Peyer's patch (tissue), 4 donors: ENCODE measurements at regions not wholly inside any gene's neighbourhood (a gene's known extent, or its start where the extent isn't known, plus 50 kb on each side); places are given as distances from the start of the nearest gene placed in this dataset.

Experiments used
- POLR2A ChIP-seq, 2 donors: fragments of 450-650 bp; IDR thresholded peaks; one replicate each; pipeline ENCODE4 v1.5.1; 2017; ENCODE audit warnings: antibody characterized with exemption in 2 of 2, mild to moderate bottlenecking in 2 of 2, moderate library complexity in 2 of 2
- TF ChIP-seq, protein P1 (sequence below), 6 experiments: fragments of 450-650 bp in 4 of 6; fragments of 200-600 bp in 2 of 6; sonication (generic) in 1 of 6; IDR thresholded peaks; one replicate each; pipeline ENCODE4 v1.5.1; 2017 to 2019; ENCODE audit warnings: antibody characterized with exemption in 6 of 6, mild to moderate bottlenecking in 3 of 6, moderate library complexity in 1 of 6

DNA sequence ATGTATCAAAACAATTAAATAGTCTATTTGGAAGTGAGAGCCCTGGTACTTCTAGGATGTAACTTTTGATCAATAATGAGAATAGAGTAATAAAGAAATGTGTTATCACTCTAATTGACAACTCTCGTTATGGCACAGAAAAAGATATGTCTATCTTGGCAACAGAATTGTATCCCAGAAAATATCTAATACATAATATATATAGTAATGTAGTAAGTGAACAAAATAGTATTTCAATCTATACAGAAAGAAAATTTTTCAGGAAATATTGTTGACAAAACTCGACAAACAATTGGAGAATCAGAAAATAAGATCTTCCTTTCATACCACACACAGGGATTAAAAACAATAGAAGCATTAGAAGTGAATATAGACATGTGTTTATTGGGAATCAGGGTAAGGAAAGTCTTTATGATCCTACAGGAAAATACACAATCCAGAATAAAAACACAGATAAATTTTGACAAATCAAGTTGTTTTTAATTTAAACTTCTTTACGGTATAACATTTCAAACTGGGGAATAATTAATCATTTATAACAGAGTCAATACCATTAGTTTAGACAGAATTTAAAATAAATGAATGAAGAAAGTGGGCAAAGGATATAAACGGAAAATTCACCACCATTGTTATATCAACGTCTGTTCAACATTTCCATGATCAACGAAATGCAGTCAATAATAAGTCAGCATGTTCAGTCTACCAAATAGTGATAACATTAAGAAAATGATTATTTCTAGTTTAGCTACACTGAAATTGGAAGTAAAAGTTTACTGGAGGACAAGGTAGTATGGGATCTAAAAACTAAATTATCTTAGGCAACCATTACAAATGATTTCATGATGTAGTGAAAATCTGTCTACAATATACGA lies 1526.5 kb upstream of the TPTE start:
- TF ChIP-seq, protein P1, sequence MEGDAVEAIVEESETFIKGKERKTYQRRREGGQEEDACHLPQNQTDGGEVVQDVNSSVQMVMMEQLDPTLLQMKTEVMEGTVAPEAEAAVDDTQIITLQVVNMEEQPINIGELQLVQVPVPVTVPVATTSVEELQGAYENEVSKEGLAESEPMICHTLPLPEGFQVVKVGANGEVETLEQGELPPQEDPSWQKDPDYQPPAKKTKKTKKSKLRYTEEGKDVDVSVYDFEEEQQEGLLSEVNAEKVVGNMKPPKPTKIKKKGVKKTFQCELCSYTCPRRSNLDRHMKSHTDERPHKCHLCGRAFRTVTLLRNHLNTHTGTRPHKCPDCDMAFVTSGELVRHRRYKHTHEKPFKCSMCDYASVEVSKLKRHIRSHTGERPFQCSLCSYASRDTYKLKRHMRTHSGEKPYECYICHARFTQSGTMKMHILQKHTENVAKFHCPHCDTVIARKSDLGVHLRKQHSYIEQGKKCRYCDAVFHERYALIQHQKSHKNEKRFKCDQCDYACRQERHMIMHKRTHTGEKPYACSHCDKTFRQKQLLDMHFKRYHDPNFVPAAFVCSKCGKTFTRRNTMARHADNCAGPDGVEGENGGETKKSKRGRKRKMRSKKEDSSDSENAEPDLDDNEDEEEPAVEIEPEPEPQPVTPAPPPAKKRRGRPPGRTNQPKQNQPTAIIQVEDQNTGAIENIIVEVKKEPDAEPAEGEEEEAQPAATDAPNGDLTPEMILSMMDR (IDR thresholded peaks at IDR 0.05) = no peak
- TF ChIP-seq POLR2A (IDR thresholded peaks at IDR 0.05) = no peak
